GM19324 (cell line): ENCODE measurements at regions not wholly inside any gene's neighbourhood (a gene's known extent, or its start where the extent isn't known, plus 50 kb on each side); places are given as distances from the start of the nearest gene placed in this dataset.

Experiments
- ATAC-seq: cut with Tn5 transposase; IDR thresholded peaks from one replicate; pipeline ENCODE4 v1.9.1; 2021; ENCODE audit warnings: mild to moderate bottlenecking, moderate library complexity; ENCODE audit not compliant: unreplicated experiment, low FRiP score

- ATAC-seq, result no peak
Measured at GRCh38 chr18:26745288-26746181, 120.0 kb downstream of the AQP4 start.

- ATAC-seq, result no peak
Measured at GRCh38 chr18:26741758-26742157, 123.7 kb downstream of the AQP4 start.

- no peak for ATAC-seq
Measured at GRCh38 chr18:26741048-26741447, 124.5 kb downstream of the AQP4 start.

- ATAC-seq, result no peak
Measured at GRCh38 chr18:26740396-26740795, 125.1 kb downstream of the AQP4 start.

- no peak for ATAC-seq
Measured at GRCh38 chr18:26738706-26739105, 126.8 kb downstream of the AQP4 start.

GRCh38 chr18:26736301-26736700 is 129.2 kb downstream of the AQP4 start:
- ATAC-seq, result no peak

- no peak for ATAC-seq
Measured at GRCh38 chr18:26734760-26735159, 130.7 kb downstream of the AQP4 start.

GRCh38 chr18:26729449-26729848 is 136.1 kb downstream of the AQP4 start:
- ATAC-seq, result no peak

GRCh38 chr18:26729008-26729407 is 136.5 kb downstream of the AQP4 start:
- no peak for ATAC-seq

- no peak for ATAC-seq
Measured at GRCh38 chr18:26723981-26724380, 141.5 kb downstream of the AQP4 start.

- no peak for ATAC-seq
Measured at GRCh38 chr18:26722565-26722931, 143.0 kb downstream of the AQP4 start.

- ATAC-seq, result no peak
Measured at GRCh38 chr18:26721854-26722564, 143.5 kb downstream of the AQP4 start.

- no peak for ATAC-seq
Measured at GRCh38 chr18:26719896-26720295, 145.6 kb downstream of the AQP4 start.

GRCh38 chr18:26717123-26717719 is 148.3 kb downstream of the AQP4 start:
- ATAC-seq, result no peak

- ATAC-seq, result no peak
Measured at GRCh38 chr18:26714739-26715138, 150.8 kb downstream of the AQP4 start.

GRCh38 chr18:26711756-26712155 is 153.8 kb downstream of the AQP4 start:
- no peak for ATAC-seq

- ATAC-seq, result peak; percentile 64
Measured at GRCh38 chr18:26710470-26711096, 154.9 kb downstream of the AQP4 start.

- ATAC-seq, result no peak
Measured at GRCh38 chr18:26709897-26710296, 155.6 kb downstream of the AQP4 start.

- ATAC-seq, result no peak
Measured at GRCh38 chr18:26708806-26709716, 156.4 kb downstream of the AQP4 start.

- no peak for ATAC-seq
Measured at GRCh38 chr18:26706911-26707351, 158.6 kb downstream of the AQP4 start.
